Spleen (tissue), 11 donors: ENCODE measurements at regions not wholly inside any gene's neighbourhood (a gene's known extent, or its start where the extent isn't known, plus 50 kb on each side); places are given as distances from the start of the nearest gene placed in this dataset.

Experiments
- DNase-seq: peaks from one replicate; pipeline ENCODE4 v3.0.0-alpha.2; 2020
- H3K27ac ChIP-seq, 8 donors: fragments of 200-600 bp; sonication (generic) in 7 of 8; 1 replicate in 4 of 8; 2 replicates in 4 of 8; pipeline versions ENCODE4 v1.5.0 to v1.8.0; 2016 to 2021; ENCODE audit warnings: inconsistent platforms in 4 of 8, mild to moderate bottlenecking in 4 of 8, moderate library complexity in 1 of 8
- H3K27me3 ChIP-seq, 7 donors: fragments of 200-600 bp; sonication (generic) in 6 of 7; replicated peaks in 1 of 7; 1 replicate in 4 of 7; 2 replicates in 3 of 7; pipeline versions ENCODE4 v1.5.0 to v1.8.0; 2016 to 2021; ENCODE audit warnings: inconsistent platforms in 3 of 7, mild to moderate bottlenecking in 1 of 7
- H3K36me3 ChIP-seq, 6 donors: fragments of 200-600 bp; sonication (generic) in 5 of 6; 1 replicate in 4 of 6; 2 replicates in 2 of 6; pipeline versions ENCODE4 v1.5.0 to v1.8.0; 2016 to 2021; ENCODE audit warnings: inconsistent platforms in 2 of 6
- H3K4me1 ChIP-seq, 6 donors: fragments of 200-600 bp; sonication (generic) in 5 of 6; 1 replicate in 3 of 6; 2 replicates in 3 of 6; pipeline versions ENCODE4 v1.5.0 to v1.8.0; 2016 to 2021; ENCODE audit warnings: inconsistent platforms in 3 of 6
- H3K4me3 ChIP-seq, 8 donors: fragments of 200-600 bp; sonication (generic) in 7 of 8; 1 replicate in 4 of 8; 2 replicates in 4 of 8; pipeline versions ENCODE4 v1.5.0 to v1.8.0; 2016 to 2021; ENCODE audit warnings: inconsistent platforms in 4 of 8, mild to moderate bottlenecking in 4 of 8, moderate library complexity in 2 of 8
- H3K9me3 ChIP-seq, 8 donors: fragments of 200-600 bp; sonication (generic) in 7 of 8; 1 replicate in 4 of 8; 2 replicates in 4 of 8; pipeline versions ENCODE4 v1.5.0 to v1.8.0; 2016 to 2021; ENCODE audit warnings: inconsistent platforms in 4 of 8
- POLR2A ChIP-seq, 3 donors: fragments of 450-650 bp; IDR thresholded peaks; one replicate each; pipeline ENCODE4 v1.5.1; 2017; ENCODE audit warnings: antibody characterized with exemption in 3 of 3, mild to moderate bottlenecking in 1 of 3
- POLR2AphosphoS5 ChIP-seq, 3 donors: sonication (generic); formaldehyde crosslinking; IDR thresholded peaks; one replicate each; pipeline ENCODE4 v1.5.1; 2017; ENCODE audit warnings: antibody characterized with exemption in 3 of 3
- WGBS, 5 donors: extraction: QIAGEN DNeasy Blood & Tissue Kit in 3 of 5; methylation state at CpG; one replicate each; pipeline versions ENCODE4 v1.1.5 to v1.1.7; 2013 to 2018; 5-methylcytosine and 5-hydroxymethylcytosine counted together
- intact Hi-C: fragments of 100-400 bp; cut with DNase I; formaldehyde crosslinking; loops from one replicate; pipeline ENCODE4 v1.15.0; 2023; ENCODE audit warnings: low total_unique reads
- TF ChIP-seq, protein P1 (sequence below), 11 experiments: fragments of 200-600 bp in 7 of 11; fragments of 450-650 bp in 4 of 11; sonication (generic) in 4 of 11; IDR thresholded peaks in 8 of 11; conservative IDR thresholded peaks in 3 of 11; 1 replicate in 7 of 11; 2 replicates in 4 of 11; pipeline versions ENCODE4 v1.4.0 to v1.8.0; 2016 to 2021; ENCODE audit warnings: antibody characterized with exemption in 11 of 11, inconsistent platforms in 4 of 11, mild to moderate bottlenecking in 1 of 11
- donor health status: healthy with polysubstance abuse.
- donor health status: DM: no; HTN: no; CAD: no; lungs with moderate emphysema.
- donor health status: DM: no; HTN: no; CAD: no.
- donor health status: Bipolar disorder and iron deficiency.
- donor health status: healthy.
- donor health status: DM: no; HTN: no; CAD: no.
- donor health status: DM: yes; HTN: yes; CAD: no.

DNA sequence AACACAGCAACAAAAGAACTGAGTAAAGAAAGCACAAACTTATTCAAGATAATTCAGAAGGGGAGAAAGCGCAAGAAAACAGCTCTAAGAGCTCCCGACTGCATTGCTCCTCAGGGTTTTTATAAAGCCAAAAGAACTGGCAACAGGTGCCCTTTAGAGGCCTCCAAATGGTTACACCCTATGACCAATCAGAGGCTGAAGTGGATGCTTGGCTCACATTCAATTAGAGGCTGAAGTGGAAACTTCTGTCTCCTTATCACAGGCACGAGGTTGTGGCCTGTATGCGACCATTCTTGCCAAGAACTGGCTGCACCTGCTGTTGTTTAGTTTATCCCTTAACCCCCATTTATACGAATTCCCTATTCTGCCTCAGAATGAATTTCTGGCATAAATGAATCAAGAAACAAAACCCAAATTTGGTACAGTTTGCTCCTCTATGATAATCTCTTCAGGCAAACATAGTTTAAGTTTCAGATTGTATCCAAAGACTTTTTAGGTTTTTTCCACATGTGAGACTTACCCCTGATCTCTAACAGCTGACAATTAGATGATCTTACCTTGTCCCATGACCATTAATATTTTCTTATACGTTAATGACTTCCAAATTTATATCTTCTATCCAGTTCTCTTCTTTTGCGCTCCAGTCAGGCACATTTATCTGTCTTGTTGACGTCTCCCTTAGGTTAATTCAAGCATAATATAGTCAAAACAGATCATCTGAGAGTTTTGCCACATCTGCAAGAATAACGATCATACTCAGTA, 504.8 kb downstream of the NXPH1 start:
- 67 to 75% (median 71%) methylated on average over 9 of the region's 9 CpGs for WGBS, 5 donors
- intact Hi-C loops = no loop called here
- no peak for DNase-seq

DNA sequence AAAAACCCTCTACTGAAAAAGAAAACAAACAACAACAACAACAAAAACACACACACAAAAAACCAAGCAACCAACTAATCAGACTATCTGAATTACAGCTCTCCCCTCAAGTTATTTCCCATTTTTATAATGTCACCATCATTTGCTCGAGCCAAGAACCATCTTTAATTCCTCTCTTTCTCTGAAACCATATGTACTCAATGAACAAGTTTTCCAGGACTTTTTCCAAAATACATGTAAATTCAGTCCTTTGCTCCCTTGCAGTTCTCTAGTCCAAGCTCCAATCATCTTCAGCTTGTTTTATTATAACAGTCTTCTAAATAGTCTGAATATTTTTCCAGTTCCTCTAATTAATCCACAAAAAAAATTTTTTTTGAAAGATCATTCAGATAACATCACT, 506.0 kb downstream of the NXPH1 start:
- H3K27ac ChIP-seq = no peak overlapping the region
- TF ChIP-seq POLR2A (IDR thresholded peaks at IDR 0.05) (no peak), POLR2AphosphoS5 (IDR thresholded peaks at IDR 0.05) (no peak)
- TF ChIP-seq, protein P1, sequence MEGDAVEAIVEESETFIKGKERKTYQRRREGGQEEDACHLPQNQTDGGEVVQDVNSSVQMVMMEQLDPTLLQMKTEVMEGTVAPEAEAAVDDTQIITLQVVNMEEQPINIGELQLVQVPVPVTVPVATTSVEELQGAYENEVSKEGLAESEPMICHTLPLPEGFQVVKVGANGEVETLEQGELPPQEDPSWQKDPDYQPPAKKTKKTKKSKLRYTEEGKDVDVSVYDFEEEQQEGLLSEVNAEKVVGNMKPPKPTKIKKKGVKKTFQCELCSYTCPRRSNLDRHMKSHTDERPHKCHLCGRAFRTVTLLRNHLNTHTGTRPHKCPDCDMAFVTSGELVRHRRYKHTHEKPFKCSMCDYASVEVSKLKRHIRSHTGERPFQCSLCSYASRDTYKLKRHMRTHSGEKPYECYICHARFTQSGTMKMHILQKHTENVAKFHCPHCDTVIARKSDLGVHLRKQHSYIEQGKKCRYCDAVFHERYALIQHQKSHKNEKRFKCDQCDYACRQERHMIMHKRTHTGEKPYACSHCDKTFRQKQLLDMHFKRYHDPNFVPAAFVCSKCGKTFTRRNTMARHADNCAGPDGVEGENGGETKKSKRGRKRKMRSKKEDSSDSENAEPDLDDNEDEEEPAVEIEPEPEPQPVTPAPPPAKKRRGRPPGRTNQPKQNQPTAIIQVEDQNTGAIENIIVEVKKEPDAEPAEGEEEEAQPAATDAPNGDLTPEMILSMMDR (IDR thresholded peaks at IDR 0.05 in 8 of 11, conservative IDR thresholded peaks at IDR 0.05 in 3 of 11) = no peak
- no peak overlapping the region for H3K4me3 ChIP-seq
- H3K9me3 ChIP-seq = peaks cover 0 to 20% (median 8%) of the 10 kb centered on the region in 8 donors
- no peaks in the 10 kb centered on the region for H3K4me1 ChIP-seq
- 46 to 64% (median 55%) methylated on average over 1 of the region's 1 CpG for WGBS, 5 donors
- H3K36me3 ChIP-seq = no peaks in the 10 kb centered on the region
- intact Hi-C loops = no loop called here
- no peak for DNase-seq
- H3K27me3 ChIP-seq = no peaks in the 10 kb centered on the region

More for the DNA sequence above, 504.8 kb downstream of the NXPH1 start:
- Histone ChIP-seq H3K4me1 (no peaks in the 10 kb centered on the region), H3K27me3 (no peaks in the 10 kb centered on the region), H3K27ac (no peak overlapping the region), H3K36me3 (no peaks in the 10 kb centered on the region), H3K9me3 (peaks cover 0 to 17% (median 9%) of the 10 kb centered on the region in 8 donors), H3K4me3 (no peak overlapping the region)
- no peak for TF ChIP-seq POLR2A (IDR thresholded peaks at IDR 0.05)

DNA sequence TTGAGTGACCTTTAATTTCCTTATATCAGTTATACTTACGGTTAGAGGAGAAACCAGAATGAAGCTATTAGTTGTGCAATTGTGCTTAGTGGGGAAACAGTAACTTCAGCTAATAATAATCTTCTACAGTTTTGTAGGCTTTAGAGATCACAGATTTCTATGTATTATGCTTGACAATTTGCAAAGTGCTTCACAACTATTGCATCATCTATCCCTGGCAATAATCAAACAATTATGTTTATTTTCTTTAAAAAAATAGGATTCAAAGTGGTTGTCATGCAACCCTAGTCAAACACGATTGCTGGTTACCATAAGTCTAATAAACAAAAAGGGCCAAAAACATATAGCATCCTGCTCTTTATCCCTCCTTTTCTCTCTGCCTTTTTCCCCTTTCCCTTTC, 530.3 kb downstream of the NXPH1 start:
- H3K4me3 ChIP-seq = no peak overlapping the region
- TF ChIP-seq POLR2A (IDR thresholded peaks at IDR 0.05) (no peak), POLR2AphosphoS5 (IDR thresholded peaks at IDR 0.05) (no peak)
- TF ChIP-seq, protein P1 (IDR thresholded peaks at IDR 0.05 in 8 of 11, conservative IDR thresholded peaks at IDR 0.05 in 3 of 11) = no peak
- peaks cover 0 to 25% (median 4%) of the 10 kb centered on the region in 8 donors for H3K9me3 ChIP-seq
- DNase-seq = no peak
- no peak overlapping the region for H3K27ac ChIP-seq
- H3K4me1 ChIP-seq = no peaks in the 10 kb centered on the region
- H3K36me3 ChIP-seq = no peaks in the 10 kb centered on the region
- no peaks in the 10 kb centered on the region for H3K27me3 ChIP-seq
- 78 to 90% (median 81%) methylated on average over 2 of the region's 2 CpGs for WGBS, 5 donors
- intact Hi-C loops = no loop called here

DNA sequence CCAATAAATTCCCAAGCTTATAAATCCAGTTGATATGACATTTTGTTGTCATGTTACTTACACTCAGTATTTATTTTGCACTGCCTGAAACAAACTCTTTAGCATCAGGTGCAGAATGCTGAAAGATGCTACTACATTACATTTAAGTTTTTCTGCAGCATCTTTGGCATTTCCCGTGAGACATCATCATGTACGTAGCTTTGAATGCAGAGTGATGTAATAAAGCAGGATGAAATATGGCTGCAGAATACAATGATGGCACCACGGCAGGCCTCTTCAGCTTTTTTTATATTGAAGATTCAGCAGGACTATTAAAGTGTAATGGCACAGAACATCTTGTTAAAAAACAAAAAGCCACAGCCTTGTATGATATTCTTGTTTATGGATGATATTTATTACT, 531.8 kb downstream of the NXPH1 start:
- Histone ChIP-seq H3K36me3 (no peaks in the 10 kb centered on the region), H3K4me3 (no peak overlapping the region), H3K27me3 (no peaks in the 10 kb centered on the region), H3K4me1 (no peaks in the 10 kb centered on the region), H3K9me3 (peaks cover 0 to 30% (median 2%) of the 10 kb centered on the region in 8 donors), H3K27ac (no peak overlapping the region)
- DNase-seq = no peak
- intact Hi-C loops = no loop called here
- TF ChIP-seq, protein P1 (IDR thresholded peaks at IDR 0.05 in 8 of 11, conservative IDR thresholded peaks at IDR 0.05 in 3 of 11) = no peak
- TF ChIP-seq POLR2A (IDR thresholded peaks at IDR 0.05) (no peak), POLR2AphosphoS5 (IDR thresholded peaks at IDR 0.05) (no peak)
- WGBS, 5 donors = 83 to 88% (median 85%) methylated on average over 3 of the region's 3 CpGs
